GM23338 (cell line): ENCODE measurements at regions not wholly inside any gene's neighbourhood (a gene's known extent, or its start where the extent isn't known, plus 50 kb on each side); places are given as distances from the start of the nearest gene placed in this dataset.

Experiments used
- ATAC-seq: fragments of 200-7000 bp; cut with Tn5 transposase; 3 replicates; pipeline ENCODE4 v1.9.1; 2020
- DNase-seq: peaks from one replicate; pipeline ENCODE4 v3.0.0-alpha.2; 2015; ENCODE audit warnings: low spot score
- H2AFZ ChIP-seq: fragments of 200-600 bp; sonication (generic); 2 replicates; pipeline ENCODE4 v1.8.0; 2016; ENCODE audit warnings: antibody characterized with exemption, mild to moderate bottlenecking, moderate library complexity
- H3F3A ChIP-seq: fragments of 200-600 bp; sonication (generic); replicated peaks from 2 replicates; pipeline ENCODE4 v1.8.0; 2017; ENCODE audit warnings: antibody characterized with exemption, mixed run types, low read depth
- H3K27ac ChIP-seq: fragments of 200-600 bp; sonication (generic); 2 replicates; pipeline ENCODE4 v1.6.1; 2016; ENCODE audit warnings: low read depth
- H3K27me3 ChIP-seq: fragments of 200-600 bp; sonication (generic); 2 replicates; pipeline ENCODE4 v1.8.0; 2016; ENCODE audit warnings: mild to moderate bottlenecking, mixed run types, moderate library complexity; ENCODE audit not compliant: insufficient read depth
- H3K36me3 ChIP-seq: fragments of 200-600 bp; sonication (generic); 2 replicates; pipeline ENCODE4 v1.8.0; 2016; ENCODE audit warnings: mild to moderate bottlenecking; ENCODE audit not compliant: insufficient read depth
- H3K4me1 ChIP-seq: fragments of 200-600 bp; sonication (generic); 2 replicates; pipeline ENCODE4 v1.8.0; 2016; ENCODE audit warnings: mild to moderate bottlenecking, moderate library complexity; ENCODE audit not compliant: insufficient read depth
- H3K4me2 ChIP-seq: fragments of 200-600 bp; sonication (generic); 2 replicates; pipeline ENCODE4 v1.7.1; 2017; ENCODE audit warnings: mixed run types
- H3K4me3 ChIP-seq: fragments of 200-600 bp; sonication (generic); 2 replicates; pipeline ENCODE4 v1.6.1; 2016; ENCODE audit warnings: mixed run types
- H3K79me2 ChIP-seq: fragments of 200-600 bp; sonication (generic); replicated peaks from 2 replicates; pipeline ENCODE4 v1.8.0; 2017; ENCODE audit warnings: mild to moderate bottlenecking; ENCODE audit not compliant: insufficient read depth
- H3K9me2 ChIP-seq: fragments of 200-600 bp; sonication (generic); 2 replicates; pipeline ENCODE4 v1.8.0; 2017; ENCODE audit not compliant: insufficient read depth
- H4K20me1 ChIP-seq: fragments of 200-600 bp; sonication (generic); replicated peaks from 2 replicates; pipeline ENCODE4 v1.8.0; 2017; ENCODE audit warnings: mild to moderate bottlenecking; ENCODE audit not compliant: insufficient read depth
- H3K27ac Mint-ChIP-seq: 2 replicates; pipeline ENCODE4 v1.8.0; 2020; ENCODE audit warnings: inconsistent platforms, mild to moderate bottlenecking, moderate library complexity, mixed read lengths
- H3K27me3 Mint-ChIP-seq: 3 replicates; pipeline ENCODE4 v1.8.0; 2022; ENCODE audit warnings: low read depth, mild to moderate bottlenecking, moderate library complexity, mixed read lengths, inconsistent platforms; ENCODE audit not compliant: insufficient read depth, poor library complexity
- H3K36me3 Mint-ChIP-seq: 3 replicates; pipeline ENCODE4 v1.8.0; 2021; ENCODE audit warnings: low read depth, mild to moderate bottlenecking, inconsistent platforms, moderate library complexity, mixed read lengths
- H3K4me1 Mint-ChIP-seq: 3 replicates; pipeline ENCODE4 v1.8.0; 2020; ENCODE audit warnings: mild to moderate bottlenecking, inconsistent platforms, mixed read lengths
- H3K4me3 Mint-ChIP-seq: 3 replicates; pipeline ENCODE4 v1.8.0; 2021; ENCODE audit warnings: moderate library complexity, mild to moderate bottlenecking, inconsistent platforms, mixed read lengths
- H3K9me3 Mint-ChIP-seq: 3 replicates; pipeline ENCODE4 v1.8.0; 2020; ENCODE audit warnings: moderate library complexity, mild to moderate bottlenecking, inconsistent platforms, mixed read lengths
- CREB1 ChIP-seq: fragments of 250-450 bp; sonication (Bioruptor Pico); IDR thresholded peaks from 2 replicates; pipeline ENCODE4 v1.5.0; 2020; ENCODE audit warnings: low read depth, mild to moderate bottlenecking, moderate library complexity
- CTCF ChIP-seq, 2 experiments: fragments of 200-600 bp in 1 of 2; sonication (generic) in 1 of 2; conservative IDR thresholded peaks; 2 replicates each; pipeline versions ENCODE4 v1.5.1 to v1.6.1; 2016 to 2017; ENCODE audit warnings: antibody characterized with exemption in 2 of 2, low read depth in 2 of 2, mild to moderate bottlenecking in 2 of 2, moderate library complexity in 1 of 2
- ETS1 ChIP-seq: IDR thresholded peaks from 2 replicates; pipeline ENCODE4 v1.6.1; 2016; ENCODE audit warnings: antibody characterized with exemption
- EZH2 ChIP-seq: fragments of 200-600 bp; sonication (generic); IDR thresholded peaks from one replicate; pipeline ENCODE4 v1.8.0; 2017; ENCODE audit warnings: antibody characterized with exemption, mild to moderate bottlenecking, low read depth; ENCODE audit not compliant: unreplicated experiment
- EZH2phosphoT487 ChIP-seq: fragments of 200-600 bp; sonication (generic); IDR thresholded peaks from one replicate; pipeline ENCODE4 v1.8.1; 2018; ENCODE audit warnings: antibody characterized with exemption; ENCODE audit not compliant: unreplicated experiment
- JUNB ChIP-seq: IDR thresholded peaks from one replicate; pipeline ENCODE4 v1.6.1; 2016; ENCODE audit warnings: antibody characterized with exemption; ENCODE audit not compliant: unreplicated experiment
- NANOG ChIP-seq: IDR thresholded peaks from 2 replicates; pipeline ENCODE4 v1.6.1; 2016; ENCODE audit warnings: antibody characterized with exemption, borderline replicate concordance
- POLR2AphosphoS5 ChIP-seq: IDR thresholded peaks from 2 replicates; pipeline ENCODE4 v1.6.1; 2016; ENCODE audit warnings: antibody characterized with exemption, low read depth
- STAT1 ChIP-seq: IDR thresholded peaks from one replicate; pipeline ENCODE4 v1.6.1; 2016; ENCODE audit warnings: antibody characterized with exemption; ENCODE audit not compliant: unreplicated experiment
- ZNF114 ChIP-seq: fragments of 250-450 bp; sonication (Bioruptor Pico); IDR thresholded peaks from 2 replicates; pipeline ENCODE4 v1.5.0; 2020; ENCODE audit warnings: mild to moderate bottlenecking, moderate library complexity
- ZNF331 ChIP-seq: fragments of 250-450 bp; sonication (Bioruptor Pico); IDR thresholded peaks from 2 replicates; pipeline ENCODE4 v1.5.0; 2020; ENCODE audit warnings: low read depth, mild to moderate bottlenecking, moderate library complexity
- ZNF462 ChIP-seq: fragments of 250-450 bp; sonication (Bioruptor Pico); IDR thresholded peaks from 2 replicates; pipeline ENCODE4 v1.5.0; 2020; ENCODE audit warnings: mild to moderate bottlenecking, moderate library complexity
- TF ChIP-seq, protein P1 (sequence below): IDR thresholded peaks from one replicate; pipeline ENCODE4 v1.6.1; 2018; ENCODE audit warnings: antibody characterized with exemption; ENCODE audit not compliant: unreplicated experiment

DNA sequence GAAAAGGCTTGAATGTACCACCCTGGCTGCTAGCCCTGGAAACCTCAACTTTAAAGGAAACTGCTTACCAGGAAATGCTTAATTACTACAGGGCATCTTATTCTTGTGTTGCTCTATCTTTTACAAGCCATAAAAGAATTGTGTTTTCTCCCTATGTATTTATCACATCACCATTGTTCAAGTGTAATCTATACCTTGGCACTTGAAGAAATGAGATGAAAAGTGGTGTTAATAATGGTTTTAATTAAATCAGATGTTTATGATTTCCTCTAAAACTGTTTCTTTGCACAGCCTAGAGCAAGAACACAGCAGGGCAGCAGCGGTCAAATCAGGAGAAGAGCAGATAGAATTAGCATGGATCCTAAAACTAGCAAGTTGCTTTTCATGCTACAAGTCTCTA, 131.8 kb upstream of the RGMB start:
- ATAC-seq: no peak
- no peaks in the 10 kb centered on the region for H3K79me2 ChIP-seq
- H4K20me1 ChIP-seq: no peaks in the 10 kb centered on the region
- H3K4me1 Mint-ChIP-seq: peaks cover 24% of the 10 kb centered on the region
- H3K27ac ChIP-seq: no peak overlapping the region
- no peak for TF ChIP-seq NANOG
- TF ChIP-seq ZNF331 (CRISPR knock-in tag): no peak
- no peak for TF ChIP-seq CREB1 (CRISPR knock-in tag)
- TF ChIP-seq JUNB: no peak
- TF ChIP-seq, protein P1, sequence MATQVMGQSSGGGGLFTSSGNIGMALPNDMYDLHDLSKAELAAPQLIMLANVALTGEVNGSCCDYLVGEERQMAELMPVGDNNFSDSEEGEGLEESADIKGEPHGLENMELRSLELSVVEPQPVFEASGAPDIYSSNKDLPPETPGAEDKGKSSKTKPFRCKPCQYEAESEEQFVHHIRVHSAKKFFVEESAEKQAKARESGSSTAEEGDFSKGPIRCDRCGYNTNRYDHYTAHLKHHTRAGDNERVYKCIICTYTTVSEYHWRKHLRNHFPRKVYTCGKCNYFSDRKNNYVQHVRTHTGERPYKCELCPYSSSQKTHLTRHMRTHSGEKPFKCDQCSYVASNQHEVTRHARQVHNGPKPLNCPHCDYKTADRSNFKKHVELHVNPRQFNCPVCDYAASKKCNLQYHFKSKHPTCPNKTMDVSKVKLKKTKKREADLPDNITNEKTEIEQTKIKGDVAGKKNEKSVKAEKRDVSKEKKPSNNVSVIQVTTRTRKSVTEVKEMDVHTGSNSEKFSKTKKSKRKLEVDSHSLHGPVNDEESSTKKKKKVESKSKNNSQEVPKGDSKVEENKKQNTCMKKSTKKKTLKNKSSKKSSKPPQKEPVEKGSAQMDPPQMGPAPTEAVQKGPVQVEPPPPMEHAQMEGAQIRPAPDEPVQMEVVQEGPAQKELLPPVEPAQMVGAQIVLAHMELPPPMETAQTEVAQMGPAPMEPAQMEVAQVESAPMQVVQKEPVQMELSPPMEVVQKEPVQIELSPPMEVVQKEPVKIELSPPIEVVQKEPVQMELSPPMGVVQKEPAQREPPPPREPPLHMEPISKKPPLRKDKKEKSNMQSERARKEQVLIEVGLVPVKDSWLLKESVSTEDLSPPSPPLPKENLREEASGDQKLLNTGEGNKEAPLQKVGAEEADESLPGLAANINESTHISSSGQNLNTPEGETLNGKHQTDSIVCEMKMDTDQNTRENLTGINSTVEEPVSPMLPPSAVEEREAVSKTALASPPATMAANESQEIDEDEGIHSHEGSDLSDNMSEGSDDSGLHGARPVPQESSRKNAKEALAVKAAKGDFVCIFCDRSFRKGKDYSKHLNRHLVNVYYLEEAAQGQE: no peak
- TF ChIP-seq STAT1: no peak
- TF ChIP-seq POLR2AphosphoS5: no peak
- TF ChIP-seq ZNF114 (CRISPR knock-in tag): no peak
- TF ChIP-seq ZNF462 (CRISPR knock-in tag): no peak
- TF ChIP-seq ETS1: no peak
- no peak for TF ChIP-seq EZH2phosphoT487
- no peak for TF ChIP-seq EZH2
- no peak for TF ChIP-seq CTCF (conservative IDR thresholded peaks at IDR 0.05; ENCODE audit: low read depth in 2 of 2)
- no peaks in the 10 kb centered on the region for H3K27me3 Mint-ChIP-seq
- H3K27ac Mint-ChIP-seq: no peak overlapping the region
- H3K36me3 Mint-ChIP-seq: no peaks in the 10 kb centered on the region
- no peaks in the 10 kb centered on the region for H3K36me3 ChIP-seq
- no peaks in the 10 kb centered on the region for H3K9me2 ChIP-seq
- H3K4me2 ChIP-seq: no peak overlapping the region
- peaks cover 23% of the 10 kb centered on the region for H3K4me1 ChIP-seq
- H2AFZ ChIP-seq: no peak overlapping the region
- H3K27me3 ChIP-seq: no peaks in the 10 kb centered on the region
- no peak for DNase-seq
- no peaks in the 10 kb centered on the region for H3K9me3 Mint-ChIP-seq
- H3K4me3 Mint-ChIP-seq: no peak overlapping the region
- no peaks in the 10 kb centered on the region for H3F3A ChIP-seq
- H3K4me3 ChIP-seq: no peak overlapping the region
